CD4-positive, alpha-beta memory T cell (primary cell): ENCODE measurements at regions not wholly inside any gene's neighbourhood (a gene's known extent, or its start where the extent isn't known, plus 50 kb on each side); places are given as distances from the start of the nearest gene placed in this dataset.
"Not testable (repeated sequence)": the region's sequence is repeated elsewhere in the genome, so short reads cannot be mapped to it uniquely, and the experiment has no call there.

ENCODE experiments used
- CTCF ChIA-PET: fragments of 350-600 bp; sonication (Branson Sonifier 250); formaldehyde crosslinking; loops from one replicate; lab custom pipeline; 2021; ENCODE audit warnings: inconsistent platforms; ENCODE audit not compliant: partially characterized antibody; lab: Charles Lee
- POLR2A ChIA-PET: fragments of 350-600 bp; sonication (Branson Sonifier 250); formaldehyde crosslinking; loops from one replicate; lab custom pipeline; 2021; ENCODE audit not compliant: partially characterized antibody; lab: Charles Lee
- DNase-seq, 5 donors: peaks; one replicate each; pipeline versions ENCODE4 v3.0.0 to v3.0.0-alpha.2; 2020 to 2022; ENCODE audit warnings: mixed read lengths in 1 of 5
- H3K27ac ChIP-seq: one replicate; pipeline ENCODE4 v1.7.0; 2013; ENCODE audit warnings: low read depth, low read length
- H3K27me3 ChIP-seq: 2 replicates; pipeline ENCODE4 v1.7.0; 2013; ENCODE audit warnings: mild to moderate bottlenecking, low read length, moderate library complexity; ENCODE audit not compliant: insufficient read depth
- H3K36me3 ChIP-seq: 2 replicates; pipeline ENCODE4 v1.7.0; 2013; ENCODE audit warnings: mild to moderate bottlenecking, low read length, moderate library complexity; ENCODE audit not compliant: insufficient read depth
- H3K4me1 ChIP-seq: 2 replicates; pipeline ENCODE4 v1.7.0; 2013; ENCODE audit warnings: mild to moderate bottlenecking, low read length, moderate library complexity; ENCODE audit not compliant: insufficient read depth
- H3K4me3 ChIP-seq, 2 donors: one replicate each; pipeline ENCODE4 v1.7.0; 2013; ENCODE audit warnings: low read length in 2 of 2, mild to moderate bottlenecking in 1 of 2
- H3K9me3 ChIP-seq, 2 donors: one replicate each; pipeline ENCODE4 v1.7.0; 2013; ENCODE audit warnings: low read length in 2 of 2, control low read depth in 1 of 2; ENCODE audit not compliant: control insufficient read depth in 1 of 2
- H3K27ac Mint-ChIP-seq, 7 donors: one replicate each; pipeline ENCODE4 v1.8.0; 2020 to 2021; ENCODE audit warnings: mixed read lengths in 7 of 7, mild to moderate bottlenecking in 6 of 7, inconsistent platforms in 3 of 7, moderate library complexity in 3 of 7
- H3K27me3 Mint-ChIP-seq, 2 donors: one replicate each; pipeline ENCODE4 v1.8.0; 2020 to 2021; ENCODE audit warnings: mixed read lengths in 2 of 2
- H3K36me3 Mint-ChIP-seq, 2 donors: one replicate each; pipeline ENCODE4 v1.8.0; 2020 to 2021; ENCODE audit warnings: mixed read lengths in 2 of 2, inconsistent platforms in 1 of 2, mild to moderate bottlenecking in 1 of 2
- H3K4me1 Mint-ChIP-seq, 4 donors: one replicate each; pipeline ENCODE4 v1.8.0; 2020 to 2021; ENCODE audit warnings: mixed read lengths in 4 of 4, mild to moderate bottlenecking in 1 of 4
- H3K4me3 Mint-ChIP-seq, 8 donors: one replicate each; pipeline ENCODE4 v1.8.0; 2020 to 2021; ENCODE audit warnings: mixed read lengths in 8 of 8, mild to moderate bottlenecking in 7 of 8, moderate library complexity in 6 of 8, inconsistent platforms in 3 of 8
- H3K9me3 Mint-ChIP-seq, 8 donors: one replicate each; pipeline ENCODE4 v1.8.0; 2020 to 2021; ENCODE audit warnings: mixed read lengths in 8 of 8, mild to moderate bottlenecking in 5 of 8, inconsistent platforms in 3 of 8, moderate library complexity in 1 of 8
- intact Hi-C: fragments of 100-400 bp; cut with micrococcal nuclease; formaldehyde crosslinking; loops from one replicate; pipeline ENCODE4 v1.15.1; 2023

GRCh38 chr6:137676888-137677287 lies 182.7 kb upstream of the OLIG3 start:
- peaks cover 0 to under 1% (median 0%) of the 10 kb centered on the region in 8 donors for H3K9me3 Mint-ChIP-seq
- CTCF ChIA-PET, result interaction anchor here (1.1 kb wide), 1 partner anchor 28 kb away, joined by 4 read pairs; no protein-coding TSS in a partner anchor
- peak overlapping the region in 6 of 7 donors; percentile 2 to 59 (median 52) for H3K27ac Mint-ChIP-seq
- Histone ChIP-seq H3K4me1 (peaks cover 23% of the 10 kb centered on the region), H3K27me3 (no peaks in the 10 kb centered on the region), H3K27ac (no peak overlapping the region), H3K9me3 (no peaks in the 10 kb centered on the region), H3K4me3 (no peak overlapping the region), H3K36me3 (no peaks in the 10 kb centered on the region)
- H3K36me3 Mint-ChIP-seq, result no peaks in the 10 kb centered on the region
- intact Hi-C loops, result no loop called here
- DNase-seq, result peak in 3 of 5 donors; percentile 7 to 41 (median 26)
- H3K4me1 Mint-ChIP-seq, result peaks cover 18 to 23% (median 19%) of the 10 kb centered on the region in 4 donors
- peak overlapping the region in 5 of 8 donors; percentile 12 to 48 (median 23) for H3K4me3 Mint-ChIP-seq
- peaks cover 3 to 21% of the 10 kb centered on the region in 2 donors for H3K27me3 Mint-ChIP-seq
- POLR2A ChIA-PET, result no interaction called here

DNA sequence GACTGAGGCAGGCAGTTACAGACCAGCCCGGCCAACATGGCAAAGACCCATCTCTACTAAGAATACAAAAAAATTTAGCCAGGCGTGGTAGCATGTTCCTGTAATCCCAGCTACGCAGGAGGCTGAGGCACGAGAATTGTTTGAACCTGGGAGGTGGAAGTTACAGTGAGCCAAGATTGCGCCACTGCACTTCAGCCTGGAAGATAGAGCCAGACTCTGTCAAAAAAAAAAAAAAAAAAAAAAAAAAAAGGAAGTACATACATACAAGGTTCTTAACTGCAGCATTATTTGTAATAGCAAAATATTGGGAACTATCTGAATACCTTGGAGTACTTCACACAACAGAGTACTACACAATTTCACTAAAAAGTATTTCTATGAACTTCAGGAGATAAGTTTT lies 183.5 kb upstream of the OLIG3 start:
- H3K27ac Mint-ChIP-seq, result peak overlapping the region in 1 of 7 donors; percentile 53
- intact Hi-C loops, result no loop called here
- POLR2A ChIA-PET, result no interaction called here

DNA sequence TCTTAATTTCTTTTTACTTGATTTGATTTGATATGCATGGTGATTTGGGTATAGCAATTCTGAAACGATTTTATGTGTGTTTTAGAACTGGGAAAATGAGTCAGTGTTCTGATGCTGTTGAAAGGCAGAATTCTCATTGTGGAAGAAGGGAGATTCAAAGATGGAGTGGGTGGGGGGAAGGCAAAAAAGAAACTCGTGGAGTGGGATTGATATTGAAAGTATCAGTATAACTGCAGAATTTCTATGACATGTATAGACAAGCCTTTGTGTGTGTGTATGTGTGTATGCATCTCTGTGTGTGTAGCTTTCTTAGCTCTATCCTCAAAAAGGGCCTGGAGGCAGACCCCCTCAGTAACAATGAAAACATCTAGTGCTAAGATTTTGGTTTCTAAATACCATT lies 184.3 kb upstream of the OLIG3 start:
- no peaks in the 10 kb centered on the region for H3K27me3 ChIP-seq
- Mint-ChIP-seq H3K9me3 (peaks cover 0 to 9% (median under 1%) of the 10 kb centered on the region in 8 donors), H3K27ac (peak overlapping the region in 1 of 7 donors; percentile 1), H3K4me3 (no peak overlapping the region), H3K27me3 (peaks cover 3 to 16% of the 10 kb centered on the region in 2 donors), H3K36me3 (no peaks in the 10 kb centered on the region), H3K4me1 (peaks cover 18 to 23% (median 19%) of the 10 kb centered on the region in 4 donors)
- no peaks in the 10 kb centered on the region for H3K36me3 ChIP-seq
- H3K27ac ChIP-seq, result no peak overlapping the region
- intact Hi-C loops, result no loop called here
- peaks cover 23% of the 10 kb centered on the region for H3K4me1 ChIP-seq
- H3K4me3 ChIP-seq, result no peak overlapping the region
- ChIA-PET CTCF (no interaction called here), POLR2A (no interaction called here)
- no peak for DNase-seq
- no peaks in the 10 kb centered on the region for H3K9me3 ChIP-seq

More for the DNA sequence above, 183.5 kb upstream of the OLIG3 start:
- H3K36me3 Mint-ChIP-seq, result no peaks in the 10 kb centered on the region
- H3K4me1 Mint-ChIP-seq, result peaks cover 18 to 23% (median 19%) of the 10 kb centered on the region in 4 donors
- CTCF ChIA-PET, result interaction anchor here (1.1 kb wide), 1 partner anchor 27 kb away, joined by 4 read pairs; no protein-coding TSS in a partner anchor
- Histone ChIP-seq H3K36me3 (no peaks in the 10 kb centered on the region), H3K27me3 (no peaks in the 10 kb centered on the region), H3K4me1 (peaks cover 23% of the 10 kb centered on the region), H3K27ac (no peak overlapping the region), H3K9me3 (no peaks in the 10 kb centered on the region), H3K4me3 (no peak overlapping the region)
- H3K9me3 Mint-ChIP-seq, result peaks cover 0 to 4% (median under 1%) of the 10 kb centered on the region in 8 donors
- H3K27me3 Mint-ChIP-seq, result peaks cover 3 to 19% of the 10 kb centered on the region in 2 donors
- no peak overlapping the region for H3K4me3 Mint-ChIP-seq
- DNase-seq, result no peak

DNA sequence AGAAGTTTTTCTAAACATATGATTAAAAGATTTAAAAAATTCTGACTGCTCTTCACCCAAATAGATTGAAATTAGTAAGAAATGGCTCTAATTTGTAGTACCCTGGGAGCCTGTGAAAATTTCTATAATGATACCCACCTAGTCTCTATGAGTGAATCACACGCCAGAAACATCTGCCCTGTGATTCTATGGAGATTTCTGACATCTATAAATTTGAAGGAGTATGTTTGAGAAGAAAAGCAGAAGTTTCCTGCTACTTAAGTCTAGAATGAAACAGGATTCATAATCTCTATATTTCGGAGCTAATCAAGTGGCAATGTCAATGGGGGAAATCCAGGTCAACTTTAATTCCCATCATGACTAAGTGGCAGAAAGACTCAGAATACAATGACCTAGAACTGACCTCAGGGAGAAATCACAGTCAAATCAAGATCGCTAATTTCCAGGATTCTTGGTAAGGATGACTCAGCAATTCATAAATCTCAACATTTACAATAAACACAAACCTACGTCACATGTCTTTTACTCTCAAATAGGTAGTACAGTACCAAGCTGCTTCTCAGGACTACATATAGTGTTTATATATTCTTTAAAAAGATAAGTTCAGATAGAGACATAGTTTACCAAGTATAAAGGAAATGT lies 186.2 kb upstream of the TNFAIP3 start:
- Histone ChIP-seq H3K27me3 (no peaks in the 10 kb centered on the region), H3K36me3 (no peaks in the 10 kb centered on the region), H3K4me1 (peaks cover 23% of the 10 kb centered on the region), H3K4me3 (no peak overlapping the region), H3K27ac (no peak overlapping the region), H3K9me3 (no peaks in the 10 kb centered on the region)
- Mint-ChIP-seq H3K27ac (peak overlapping the region in 1 of 7 donors; percentile 19), H3K4me1 (peaks cover 18 to 23% (median 20%) of the 10 kb centered on the region in 4 donors), H3K36me3 (no peaks in the 10 kb centered on the region), H3K9me3 (peaks cover 0 to 11% (median under 1%) of the 10 kb centered on the region in 8 donors), H3K27me3 (peaks cover 3 to 9% of the 10 kb centered on the region in 2 donors), H3K4me3 (no peak overlapping the region)
- CTCF ChIA-PET, result no interaction called here
- POLR2A ChIA-PET, result no interaction called here
- intact Hi-C loops, result no loop called here
- DNase-seq, result no peak

GRCh38 chr6:137681445-137682009 lies 185.5 kb upstream of the TNFAIP3 start:
- peaks cover 0 to 11% (median under 1%) of the 10 kb centered on the region in 8 donors for H3K9me3 Mint-ChIP-seq
- H3K27ac Mint-ChIP-seq, result no peak overlapping the region
- Histone ChIP-seq H3K27me3 (no peaks in the 10 kb centered on the region), H3K4me1 (peaks cover 20% of the 10 kb centered on the region), H3K36me3 (no peaks in the 10 kb centered on the region), H3K9me3 (no peaks in the 10 kb centered on the region), H3K27ac (no peak overlapping the region), H3K4me3 (no peak overlapping the region)
- no peak for DNase-seq
- no peak overlapping the region for H3K4me3 Mint-ChIP-seq
- H3K27me3 Mint-ChIP-seq, result peaks cover 3 to 7% of the 10 kb centered on the region in 2 donors
- intact Hi-C loops, result no loop called here
- no peaks in the 10 kb centered on the region for H3K36me3 Mint-ChIP-seq
- ChIA-PET POLR2A (interaction anchor here (0.6 kb wide), 1 partner anchor 285 kb away, joined by 4 read pairs; no protein-coding TSS in a partner anchor), CTCF (no interaction called here)
- peaks cover 16 to 22% (median 20%) of the 10 kb centered on the region in 4 donors for H3K4me1 Mint-ChIP-seq

GRCh38 chr6:137682658-137683057 lies 184.4 kb upstream of the TNFAIP3 start:
- H3K4me1 ChIP-seq, H3K36me3 Mint-ChIP-seq, H3K4me3 ChIP-seq, H3K9me3 ChIP-seq, POLR2A ChIA-PET, DNase-seq, CTCF ChIA-PET, intact Hi-C loops, H3K27ac ChIP-seq, H3K27me3 ChIP-seq, H3K27me3 Mint-ChIP-seq, H3K4me3 Mint-ChIP-seq, H3K27ac Mint-ChIP-seq, H3K36me3 ChIP-seq: not testable (repeated sequence)
- Mint-ChIP-seq H3K9me3 (peaks cover 0 to 11% (median under 1%) of the 10 kb centered on the region in 8 donors), H3K4me1 (peaks cover 5 to 14% (median 10%) of the 10 kb centered on the region in 4 donors)

DNA sequence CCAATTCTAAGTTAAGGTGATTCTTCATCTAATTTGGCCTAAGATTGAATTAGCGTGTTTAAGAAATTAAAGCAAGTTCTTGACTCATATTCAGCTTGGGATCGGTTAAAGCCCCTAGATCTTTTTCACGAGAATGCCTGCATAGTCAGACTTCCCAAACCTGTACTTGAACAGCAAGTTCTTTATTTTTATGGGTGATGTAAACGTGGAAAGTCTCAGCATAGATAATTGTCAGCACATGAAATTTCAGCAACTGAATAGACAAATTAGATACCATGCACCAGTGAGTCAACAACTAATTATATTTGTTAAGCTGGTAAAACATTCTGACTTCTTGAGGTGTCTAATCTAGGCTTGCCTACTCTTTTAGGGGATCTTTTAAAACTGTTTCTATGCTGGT lies 183.1 kb upstream of the TNFAIP3 start:
- H3K27ac ChIP-seq, result no peak overlapping the region
- Mint-ChIP-seq H3K27ac (no peak overlapping the region), H3K4me3 (no peak overlapping the region), H3K27me3 (peaks cover 4 to 5% of the 10 kb centered on the region in 2 donors), H3K36me3 (no peaks in the 10 kb centered on the region), H3K9me3 (peaks cover 0 to 11% (median under 1%) of the 10 kb centered on the region in 8 donors), H3K4me1 (peaks cover 0 to 7% (median 5%) of the 10 kb centered on the region in 4 donors)
- no peaks in the 10 kb centered on the region for H3K27me3 ChIP-seq
- H3K4me1 ChIP-seq, result no peaks in the 10 kb centered on the region
- no peaks in the 10 kb centered on the region for H3K9me3 ChIP-seq
- H3K4me3 ChIP-seq, result no peak overlapping the region
- H3K36me3 ChIP-seq, result no peaks in the 10 kb centered on the region
- intact Hi-C loops, result no loop called here
- CTCF ChIA-PET, result no interaction called here
- no peak for DNase-seq
- POLR2A ChIA-PET, result no interaction called here
